ENCODE measurements at regions not wholly inside any gene's neighbourhood (a gene's known extent, or its start where the extent isn't known, plus 50 kb on each side); places are given as distances from the start of the nearest gene placed in this dataset.

DNA sequence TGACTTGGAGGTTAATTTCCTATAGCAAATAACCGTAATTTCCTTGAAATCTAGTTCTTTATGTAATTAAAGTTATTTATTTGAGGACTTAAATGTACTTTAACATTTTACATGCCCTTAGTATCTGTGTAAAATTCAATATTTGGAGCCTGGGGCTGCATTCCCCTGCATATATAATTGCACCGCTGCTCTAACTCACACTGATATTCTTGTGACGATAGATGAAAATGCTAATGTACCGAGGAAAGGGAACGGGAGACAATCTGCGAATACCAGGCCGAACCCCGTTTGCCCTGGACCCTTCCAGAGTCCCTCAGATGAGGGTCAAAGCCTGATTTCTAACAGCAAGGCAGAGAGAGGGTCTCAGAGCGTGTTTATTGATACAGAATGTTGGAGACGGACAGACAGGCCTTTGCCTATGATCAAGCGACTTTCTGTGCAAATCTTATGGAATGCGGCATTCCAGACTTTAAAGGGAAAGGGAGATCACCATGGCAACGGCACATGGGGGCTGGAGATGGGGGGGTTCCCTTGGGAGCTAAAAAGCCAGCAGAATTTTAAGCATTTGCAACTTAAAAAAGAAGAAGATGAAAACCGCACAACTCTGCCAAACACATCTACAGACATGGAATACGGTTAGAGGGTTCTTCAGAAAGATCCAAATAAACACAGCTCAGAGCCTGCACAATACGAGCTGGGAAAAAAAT lies 57.6 kb upstream of the TWIST2 start:
- DNase-seq (ENCODE audit: low spot score): peak; percentile 4

- no peak for DNase-seq (ENCODE audit: low spot score)
Measured at GRCh38 chr2:238790833-238791230, 57.1 kb upstream of the TWIST2 start.

DNA sequence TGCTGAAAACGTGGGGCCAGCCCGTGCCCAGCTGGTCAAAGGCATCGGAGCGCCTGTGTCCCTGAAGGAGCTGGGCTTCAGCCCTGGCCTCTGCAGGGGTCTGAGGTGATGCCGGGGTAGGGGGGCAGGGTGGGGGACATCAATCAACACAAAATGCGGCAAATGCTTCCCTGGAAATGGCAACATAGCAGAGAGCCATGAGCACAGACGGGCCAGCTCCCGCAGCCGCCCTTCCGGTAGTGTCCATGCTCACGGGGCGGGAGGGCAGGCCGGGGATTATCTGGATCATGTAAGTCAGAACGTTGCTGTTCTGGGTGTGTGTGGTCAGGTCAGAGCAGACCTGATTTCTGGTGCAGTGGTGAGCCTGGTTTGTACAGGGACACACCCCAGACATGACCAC lies 56.5 kb upstream of the TWIST2 start:
- no peak for DNase-seq (ENCODE audit: low spot score)

- no peak for DNase-seq (ENCODE audit: low spot score)
Measured at GRCh38 chr2:238793306-238793705, 54.6 kb upstream of the TWIST2 start.

- DNase-seq (ENCODE audit: low spot score): no peak
Measured at GRCh38 chr2:238793801-238794449, 54.0 kb upstream of the TWIST2 start.

DNA sequence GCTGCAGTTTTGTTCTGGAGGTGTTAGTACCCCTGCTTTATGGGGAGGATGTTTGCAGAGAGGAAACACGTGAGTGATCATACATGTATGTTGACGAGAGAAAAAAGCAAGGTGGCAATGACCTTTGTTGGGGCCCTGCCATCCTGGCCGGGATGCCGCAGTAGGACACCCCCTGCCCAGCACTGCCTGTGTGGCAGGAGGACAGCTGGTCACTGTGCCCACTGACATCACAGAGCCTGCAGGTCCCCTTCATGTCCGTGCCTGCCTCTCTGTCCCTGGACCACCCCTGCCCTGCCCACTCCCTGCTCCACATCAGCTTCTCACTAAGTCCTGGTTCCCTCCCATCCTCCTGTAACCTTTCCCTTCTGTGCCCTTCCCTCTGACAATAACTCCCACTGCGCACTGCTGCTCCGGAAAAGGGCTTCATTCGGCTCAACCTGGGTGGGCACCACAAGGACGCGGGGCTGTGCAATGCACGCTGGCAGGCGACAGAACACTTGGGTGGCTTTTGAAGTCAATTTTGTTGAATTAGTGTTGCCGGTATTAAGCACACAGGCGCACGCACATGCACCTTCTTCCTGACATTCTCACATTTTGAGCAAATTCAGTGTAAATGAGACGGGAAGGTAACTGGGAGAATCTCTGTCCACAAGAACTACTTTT lies 51.5 kb upstream of the TWIST2 start:
- no peak for DNase-seq (ENCODE audit: low spot score)

DNA sequence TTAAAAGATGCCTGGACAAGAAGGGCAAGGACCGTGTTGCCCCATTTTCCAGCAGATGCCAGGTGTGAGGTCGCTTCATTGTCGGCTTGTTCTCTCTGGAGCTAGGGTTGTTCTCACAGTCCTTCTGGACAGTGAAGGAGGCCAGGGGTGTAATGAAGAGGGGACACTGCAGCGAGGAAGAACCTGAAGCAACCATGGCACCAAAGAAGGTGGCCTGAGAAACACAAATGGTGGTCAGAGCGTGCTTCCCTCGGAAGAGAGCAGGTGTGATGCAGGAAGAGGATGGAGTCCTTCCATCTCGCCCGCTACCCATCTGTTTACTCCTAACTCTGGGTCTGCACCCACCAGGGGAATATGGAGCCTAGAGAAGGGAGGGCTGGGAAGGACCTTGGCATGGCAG lies 50.3 kb upstream of the TWIST2 start:
- DNase-seq (ENCODE audit: low spot score): no peak
